Islet precursor cell (in vitro differentiated cells): ENCODE measurements at regions not wholly inside any gene's neighbourhood (a gene's known extent, or its start where the extent isn't known, plus 50 kb on each side); places are given as distances from the start of the nearest gene placed in this dataset.

Experiments
- DNase-seq: peaks from one replicate; pipeline ENCODE4 v3.0.0-alpha.2; 2018

DNA sequence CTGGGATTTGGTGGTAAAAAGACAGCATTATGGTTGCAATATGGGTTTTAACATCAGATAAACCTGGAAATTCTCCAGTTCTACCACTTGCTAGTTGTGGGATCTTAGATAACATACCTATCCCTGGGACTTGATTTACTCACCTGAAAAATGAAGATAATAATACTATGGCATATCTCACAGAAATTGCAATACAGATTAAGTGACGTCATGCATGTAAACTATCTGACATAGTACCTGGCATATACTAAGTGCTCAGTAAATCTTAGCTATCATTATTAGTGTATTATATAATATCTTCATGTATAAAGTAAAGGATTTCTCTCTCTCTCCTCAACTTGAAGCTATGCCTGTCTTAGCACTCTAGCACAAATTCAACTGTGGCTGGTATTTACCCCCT is 192.5 kb downstream of the PCDH19 start:
- no peak for DNase-seq

GRCh38 chrX:100216083-100216482 is 194.0 kb downstream of the PCDH19 start:
- DNase-seq, result no peak

GRCh38 chrX:100208076-100208475 is 202.0 kb downstream of the PCDH19 start:
- no peak for DNase-seq

GRCh38 chrX:100207331-100208024 is 202.6 kb downstream of the PCDH19 start:
- DNase-seq, result peak; percentile 59

DNA sequence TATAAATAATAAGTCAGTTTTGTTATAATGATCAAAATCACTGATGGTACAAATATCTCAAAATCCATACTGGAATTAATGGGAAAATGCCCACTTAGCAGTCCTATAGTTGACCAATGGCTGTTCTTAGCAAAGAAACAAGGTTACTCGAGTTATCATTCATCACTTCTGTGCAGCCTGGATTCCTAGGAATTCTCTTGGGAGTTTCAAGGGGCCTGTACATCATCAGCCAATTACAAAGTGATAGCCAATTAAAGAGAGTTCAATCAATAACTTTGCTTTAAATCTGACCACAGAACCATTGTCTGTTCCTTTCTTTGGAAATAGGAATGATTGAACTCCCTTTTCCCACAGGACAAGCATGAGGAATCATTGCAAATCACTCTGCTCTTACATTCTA is 205.5 kb downstream of the PCDH19 start:
- no peak for DNase-seq

- DNase-seq, result no peak
Measured at GRCh38 chrX:100194082-100194775, 215.8 kb downstream of the PCDH19 start.
